ENCODE measurements at regions not wholly inside any gene's neighbourhood (a gene's known extent, or its start where the extent isn't known, plus 50 kb on each side); places are given as distances from the start of the nearest gene placed in this dataset.

- no peak overlapping the region for H3K4me3 Mint-ChIP-seq (ENCODE audit: unreplicated experiment)
- no peaks in the 10 kb centered on the region for H3K36me3 Mint-ChIP-seq (ENCODE audit: insufficient read depth, unreplicated experiment)
- no peak overlapping the region for H3K4me3 ChIP-seq (ENCODE audit: low read depth, low read length)
- DNase-seq: no peak
- H3K9me3 ChIP-seq: no peaks in the 10 kb centered on the region
- H3K27ac Mint-ChIP-seq (ENCODE audit: unreplicated experiment): no peak overlapping the region
- H3K27me3 Mint-ChIP-seq (ENCODE audit: insufficient read depth, unreplicated experiment): no peaks in the 10 kb centered on the region
- H3K36me3 ChIP-seq (ENCODE audit: control insufficient read depth, insufficient read depth, low read length): no peaks in the 10 kb centered on the region
- no TSS peak for BruUV-seq (replicated peaks)
- ChIA-PET CTCF (no interaction called here), POLR2A (no interaction called here)
- no peaks in the 10 kb centered on the region for H3K27me3 ChIP-seq (replicated peaks; ENCODE audit: control insufficient read depth, insufficient read depth, low read length)
- H3K4me1 Mint-ChIP-seq (ENCODE audit: low read depth, unreplicated experiment): peaks cover 6% of the 10 kb centered on the region
- intact Hi-C loops (cut with micrococcal nuclease; ENCODE audit: unreplicated experiment): no loop called here
- no peaks in the 10 kb centered on the region; the same call in none of the 2 replicates for H3K4me1 ChIP-seq
- no peaks in the 10 kb centered on the region for H3K9me3 Mint-ChIP-seq (ENCODE audit: unreplicated experiment)
- no peak for TF ChIP-seq CTCF (IDR thresholded peaks at IDR 0.05; ENCODE audit: insufficient read depth in 1 of 2, low read depth in 1 of 2, low read length in 1 of 2, severe bottlenecking in 1 of 2, unreplicated experiment in 1 of 2)
These were observed 158.0 kb upstream of the AHR start for GRCh38 chr7:17140406-17140805.

GRCh38 chr7:17142831-17143541, 155.5 kb upstream of the AHR start:
- Mint-ChIP-seq H3K27ac (ENCODE audit: unreplicated experiment) (no peak overlapping the region), H3K4me1 (ENCODE audit: low read depth, unreplicated experiment) (peaks cover 6% of the 10 kb centered on the region), H3K4me3 (ENCODE audit: unreplicated experiment) (no peak overlapping the region), H3K27me3 (ENCODE audit: insufficient read depth, unreplicated experiment) (no peaks in the 10 kb centered on the region), H3K36me3 (ENCODE audit: insufficient read depth, unreplicated experiment) (no peaks in the 10 kb centered on the region), H3K9me3 (ENCODE audit: unreplicated experiment) (no peaks in the 10 kb centered on the region)
- ChIA-PET POLR2A (no interaction called here), CTCF (no interaction called here)
- no peaks in the 10 kb centered on the region for H3K36me3 ChIP-seq (ENCODE audit: control insufficient read depth, insufficient read depth, low read length)
- DNase-seq: no peak
- H3K4me1 ChIP-seq: no peaks in the 10 kb centered on the region; the same call in none of the 2 replicates
- H3K27me3 ChIP-seq (replicated peaks; ENCODE audit: control insufficient read depth, insufficient read depth, low read length): no peaks in the 10 kb centered on the region
- H3K9me3 ChIP-seq: no peaks in the 10 kb centered on the region
- no TSS peak for BruUV-seq (replicated peaks)
- no peak for TF ChIP-seq CTCF (IDR thresholded peaks at IDR 0.05; ENCODE audit: insufficient read depth in 1 of 2, low read depth in 1 of 2, low read length in 1 of 2, severe bottlenecking in 1 of 2, unreplicated experiment in 1 of 2)
- H3K4me3 ChIP-seq (ENCODE audit: low read depth, low read length): no peak overlapping the region
- intact Hi-C loops (cut with micrococcal nuclease; ENCODE audit: unreplicated experiment): no loop called here

- no peaks in the 10 kb centered on the region for H3K36me3 Mint-ChIP-seq (ENCODE audit: insufficient read depth, unreplicated experiment)
- CTCF ChIA-PET: no interaction called here
- H3K4me1 Mint-ChIP-seq (ENCODE audit: low read depth, unreplicated experiment): no peaks in the 10 kb centered on the region
- H3K27ac Mint-ChIP-seq (ENCODE audit: unreplicated experiment): no peak overlapping the region
- BruUV-seq (replicated peaks): no TSS peak
- H3K36me3 ChIP-seq (ENCODE audit: control insufficient read depth, insufficient read depth, low read length): no peaks in the 10 kb centered on the region
- H3K9me3 ChIP-seq: no peaks in the 10 kb centered on the region
- TF ChIP-seq CTCF (IDR thresholded peaks at IDR 0.05; ENCODE audit: insufficient read depth in 1 of 2, low read depth in 1 of 2, low read length in 1 of 2, severe bottlenecking in 1 of 2, unreplicated experiment in 1 of 2): no peak
- H3K4me3 Mint-ChIP-seq (ENCODE audit: unreplicated experiment): no peak overlapping the region
- H3K27me3 Mint-ChIP-seq (ENCODE audit: insufficient read depth, unreplicated experiment): no peaks in the 10 kb centered on the region
- H3K9me3 Mint-ChIP-seq (ENCODE audit: unreplicated experiment): no peaks in the 10 kb centered on the region
- no peaks in the 10 kb centered on the region; the same call in none of the 2 replicates for H3K4me1 ChIP-seq
- no peak for DNase-seq
- POLR2A ChIA-PET: no interaction called here
- intact Hi-C loops (cut with micrococcal nuclease; ENCODE audit: unreplicated experiment): no loop called here
- H3K4me3 ChIP-seq (ENCODE audit: low read depth, low read length): no peak overlapping the region
- H3K27me3 ChIP-seq (replicated peaks; ENCODE audit: control insufficient read depth, insufficient read depth, low read length): no peaks in the 10 kb centered on the region
These were observed 154.1 kb upstream of the AHR start for GRCh38 chr7:17144322-17144721.
